Left renal cortex interstitium (tissue), 4 donors: ENCODE measurements at regions not wholly inside any gene's neighbourhood (a gene's known extent, or its start where the extent isn't known, plus 50 kb on each side); places are given as distances from the start of the nearest gene placed in this dataset.

ENCODE experiments used
- DNase-seq, 4 donors: peaks; one replicate each; pipeline ENCODE4 v3.0.0-alpha.2; 2013; ENCODE audit warnings: low read depth in 4 of 4, low spot score in 2 of 4, missing footprints in 1 of 4

GRCh38 chr20:56865055-56865454, 235.9 kb downstream of the TFAP2C start:
- DNase-seq = no peak

GRCh38 chr20:56867128-56867527, 238.0 kb downstream of the TFAP2C start:
- no peak for DNase-seq

- DNase-seq = no peak
These were observed 239.6 kb downstream of the TFAP2C start for GRCh38 chr20:56868746-56869145.

DNA sequence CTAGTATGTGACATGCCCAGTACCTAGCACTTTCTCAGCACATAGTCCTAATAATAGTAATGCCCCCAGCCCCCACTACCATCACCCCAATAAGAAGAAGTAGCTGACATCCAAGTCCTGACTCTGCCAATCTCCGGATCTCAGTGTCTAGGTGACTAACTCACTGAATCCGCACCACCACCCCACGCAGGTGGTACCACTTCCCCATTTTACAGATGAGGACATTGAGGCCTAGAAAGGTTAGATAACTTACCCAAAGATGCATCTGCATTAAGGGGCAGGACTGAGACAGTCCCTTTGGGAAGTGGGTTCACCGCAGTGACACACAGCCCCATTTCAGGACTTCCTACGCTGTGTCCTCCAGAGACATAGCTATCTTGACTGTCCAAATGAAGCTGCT, 241.2 kb downstream of the TFAP2C start:
- DNase-seq = no peak

DNA sequence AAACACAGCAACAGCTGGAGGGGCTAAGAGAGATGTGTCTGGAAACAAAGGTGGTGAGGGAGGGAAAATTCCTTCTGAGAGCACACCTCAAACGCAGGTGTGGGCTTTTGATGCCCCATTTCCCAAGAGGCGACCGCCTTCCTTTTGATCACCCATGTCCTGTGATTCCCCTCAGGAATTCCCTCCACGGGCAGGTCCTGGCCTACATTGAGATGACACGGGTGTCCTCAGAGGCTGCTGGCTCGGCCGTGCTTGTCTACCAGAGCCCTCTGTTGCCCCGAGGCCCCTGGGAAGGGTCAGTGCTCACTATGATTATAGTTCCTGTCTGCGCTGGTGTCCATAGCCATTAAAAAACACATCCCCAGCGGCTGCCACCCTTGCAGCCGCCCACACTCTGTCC, 242.6 kb downstream of the TFAP2C start:
- no peak for DNase-seq

- DNase-seq = no peak
These were observed 243.7 kb downstream of the TFAP2C start for GRCh38 chr20:56872620-56873458.

GRCh38 chr20:56873836-56874235, 244.7 kb downstream of the TFAP2C start:
- DNase-seq = no peak

DNA sequence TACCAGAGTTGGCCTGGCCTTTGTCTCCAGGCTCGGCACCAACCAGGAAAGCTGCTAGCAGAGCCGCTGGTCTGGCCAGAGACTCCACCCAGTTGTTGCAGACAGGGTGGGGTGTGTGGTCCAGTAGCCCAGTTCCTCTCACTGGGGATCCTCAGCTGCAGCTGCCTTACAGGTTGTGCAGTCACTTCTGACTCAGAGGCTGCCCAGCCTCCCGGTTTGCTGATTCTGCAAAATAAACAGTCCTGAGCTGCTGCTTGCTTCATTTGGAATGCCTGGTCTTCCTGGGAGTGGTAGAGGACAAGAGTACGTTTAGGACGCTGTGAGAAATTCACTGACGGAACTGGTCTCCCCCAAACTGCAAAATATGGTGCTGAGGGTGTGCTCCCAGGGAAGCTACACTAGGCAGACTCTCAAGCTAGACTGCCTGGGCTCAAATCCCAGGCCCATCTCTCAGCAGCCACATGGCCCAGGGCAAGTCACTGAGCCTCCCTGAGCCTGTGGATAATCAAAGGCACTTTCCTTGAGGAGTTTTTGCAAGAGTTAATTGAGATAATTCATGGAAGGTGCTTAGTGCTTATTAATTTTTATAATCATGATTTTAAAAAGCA, 246.1 kb downstream of the TFAP2C start:
- no peak for DNase-seq

GRCh38 chr20:56875803-56876202, 246.7 kb downstream of the TFAP2C start:
- no peak for DNase-seq

GRCh38 chr20:56885521-56885920, 256.4 kb downstream of the TFAP2C start:
- no peak for DNase-seq

DNA sequence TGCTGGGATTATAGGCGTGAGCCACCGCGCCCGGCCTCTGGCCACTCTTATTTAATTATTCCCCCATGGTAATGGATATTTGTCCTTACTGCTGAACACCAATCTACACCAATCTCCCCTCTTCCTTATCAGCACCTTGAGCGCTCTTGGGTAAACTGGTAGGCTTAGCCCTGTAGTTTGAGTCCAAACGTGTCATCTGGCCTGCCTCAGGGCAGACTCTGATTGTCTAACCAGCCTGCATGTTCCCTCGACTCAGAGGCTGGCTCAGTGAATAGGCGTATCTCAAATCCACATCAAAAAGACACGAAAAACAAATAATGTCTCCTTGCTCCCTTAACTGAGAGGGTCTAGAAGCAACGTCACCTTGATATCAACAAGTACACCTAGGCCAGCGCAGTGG, 260.9 kb downstream of the TFAP2C start:
- no peak for DNase-seq

GRCh38 chr20:56893226-56893917, 264.3 kb downstream of the TFAP2C start:
- no peak for DNase-seq

DNA sequence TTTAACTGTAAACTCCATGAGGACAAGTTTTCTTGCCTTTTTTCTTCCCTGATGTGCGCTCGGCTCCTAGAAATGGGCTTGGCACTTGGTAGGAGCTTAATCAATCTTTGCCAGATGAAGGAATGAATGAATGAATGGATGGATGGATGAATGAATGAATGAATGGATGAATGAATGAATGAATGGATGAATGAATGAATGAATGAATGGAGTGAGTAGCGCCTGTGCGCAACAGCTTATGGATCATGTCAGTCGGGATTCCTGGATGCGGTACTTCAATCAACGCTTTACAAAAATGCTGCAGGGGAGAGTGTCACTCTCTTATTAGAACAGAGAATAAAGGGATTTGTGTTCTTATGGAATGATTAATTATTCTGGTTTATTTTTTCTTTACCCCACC, 267.3 kb downstream of the TFAP2C start:
- no peak for DNase-seq

GRCh38 chr20:56897318-56897957, 268.3 kb downstream of the TFAP2C start:
- no peak for DNase-seq

GRCh38 chr20:56897958-56898349, 268.8 kb downstream of the TFAP2C start:
- no peak for DNase-seq

DNA sequence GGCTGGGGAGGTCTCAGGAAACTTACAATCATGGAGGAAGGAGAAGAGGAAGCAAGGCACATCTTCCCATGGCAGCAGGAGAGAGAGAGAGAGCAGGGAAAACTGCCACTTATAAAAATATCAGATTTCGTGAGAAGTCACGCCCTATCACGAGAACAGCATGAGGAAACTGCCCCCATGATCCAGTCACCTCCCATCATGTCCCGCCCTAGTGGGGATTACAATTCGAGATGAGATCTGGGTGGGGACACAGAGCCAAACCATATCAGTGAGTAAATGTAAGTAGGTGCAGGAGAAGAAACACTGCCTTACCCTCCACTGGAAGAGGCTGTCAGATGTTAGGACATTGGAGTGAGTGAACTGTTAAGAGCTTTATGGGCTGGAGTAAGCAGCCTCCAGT, 270.4 kb downstream of the TFAP2C start:
- DNase-seq = no peak

- DNase-seq = no peak
These were observed 271.1 kb downstream of the TFAP2C start for GRCh38 chr20:56900252-56900651.

GRCh38 chr20:56903421-56903820, 274.3 kb downstream of the TFAP2C start:
- DNase-seq = no peak

DNA sequence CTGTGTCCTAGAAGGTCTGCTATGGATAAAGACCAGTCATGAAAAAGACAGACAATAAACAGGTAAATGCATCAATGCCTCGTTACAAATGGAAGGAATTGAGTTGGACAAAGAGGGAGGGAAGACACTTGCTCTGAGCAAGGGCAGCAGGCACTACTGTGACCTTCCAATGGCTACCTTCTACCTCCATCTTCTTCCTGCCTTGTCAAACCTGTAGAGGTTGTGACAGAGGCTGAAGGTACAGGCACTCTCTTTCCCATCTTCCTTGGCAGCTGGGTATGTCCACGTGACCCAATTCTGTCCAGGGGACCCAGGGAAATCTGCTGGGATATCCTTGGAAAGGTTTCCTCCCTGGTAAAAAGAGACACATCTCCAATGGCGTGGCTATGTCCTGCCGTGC, 274.8 kb downstream of the TFAP2C start:
- DNase-seq = no peak

DNA sequence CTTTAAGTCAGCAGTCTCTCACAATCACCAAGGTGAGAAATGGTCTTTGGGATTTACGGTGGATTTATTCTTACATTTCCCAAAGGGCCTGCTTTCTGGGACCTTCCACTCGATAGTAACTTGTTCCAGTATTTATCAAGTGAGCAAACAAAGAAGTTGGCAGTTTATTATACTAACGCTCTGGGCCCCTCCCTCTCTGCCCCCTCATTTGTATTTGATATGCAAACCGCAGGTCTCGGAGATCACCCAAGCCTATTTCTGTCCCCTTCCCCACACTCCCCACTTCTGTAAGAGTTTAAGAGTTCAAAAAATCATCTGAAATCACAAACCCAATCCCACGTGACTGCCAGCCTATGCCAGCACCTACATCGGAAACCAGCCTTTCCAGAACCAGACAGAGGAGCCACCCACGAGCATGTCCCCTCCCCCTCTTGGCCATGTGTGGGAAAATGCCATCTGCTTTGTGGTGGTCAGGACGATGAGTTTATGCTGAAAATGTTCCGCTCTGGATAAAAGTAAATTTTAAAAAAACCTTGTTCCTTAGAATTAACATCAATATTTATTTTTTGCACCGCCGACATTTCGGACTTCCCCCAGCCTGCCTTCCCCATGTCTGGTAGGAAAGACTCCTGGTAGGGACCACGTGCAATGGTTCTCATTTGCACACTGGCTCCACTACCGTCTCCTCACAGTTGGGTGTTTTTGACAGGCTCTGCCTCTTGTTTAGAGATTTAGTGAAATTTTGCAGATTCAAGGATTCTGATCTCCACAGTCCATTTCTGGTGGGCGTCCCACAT, 281.0 kb downstream of the TFAP2C start:
- no peak for DNase-seq

DNA sequence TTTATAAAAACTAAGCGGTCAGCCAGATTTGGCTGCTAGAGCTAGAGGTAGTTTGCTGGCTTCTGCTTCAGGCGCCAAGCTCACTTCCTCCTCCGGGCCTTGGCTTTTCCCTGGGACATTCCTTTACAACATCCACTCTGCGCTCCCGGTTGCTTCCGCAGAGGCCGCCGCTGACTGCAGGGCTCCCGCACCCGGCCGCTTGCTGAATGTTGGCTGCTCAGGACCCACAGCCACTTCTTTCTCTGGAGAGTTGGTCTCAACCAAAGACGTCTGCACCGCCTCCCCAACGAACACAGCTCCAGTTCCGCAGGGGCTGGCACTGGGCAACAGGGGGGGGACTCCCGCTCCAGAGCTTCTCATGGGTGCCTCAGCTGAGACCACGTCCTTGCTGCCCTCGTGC, 282.8 kb downstream of the TFAP2C start:
- no peak for DNase-seq
